ENCODE measurements at regions not wholly inside any gene's neighbourhood (a gene's known extent, or its start where the extent isn't known, plus 50 kb on each side); places are given as distances from the start of the nearest gene placed in this dataset.

DNA sequence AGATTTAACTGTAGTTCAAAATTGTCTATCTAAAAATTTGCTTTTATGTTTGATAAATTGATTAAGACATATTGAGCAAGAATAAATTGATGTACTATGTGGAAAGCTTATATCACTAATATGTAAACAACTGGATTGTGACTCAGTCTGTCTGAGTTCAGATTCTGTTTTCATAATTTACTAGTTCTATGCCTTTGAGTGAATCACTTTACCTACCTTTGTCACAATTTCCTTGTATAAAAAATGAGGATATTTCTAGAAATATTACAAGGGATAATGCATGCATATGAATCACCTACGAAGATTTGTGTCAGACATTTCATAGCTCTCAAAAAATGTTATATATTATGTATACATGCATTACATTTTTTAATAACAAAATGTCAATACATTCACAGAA lies 245.1 kb upstream of the ZWINT start:
- DNase-seq: no peak
- H3K9me3 ChIP-seq: peaks cover 0 to 15% (median 0%) of the 10 kb centered on the region in 4 donors
- no peak for TF ChIP-seq EP300 (IDR thresholded peaks at IDR 0.05)
- TF ChIP-seq POLR2AphosphoS5 (IDR thresholded peaks at IDR 0.05): no peak
- TF ChIP-seq POLR2A (IDR thresholded peaks at IDR 0.05): no peak
- TF ChIP-seq, protein P1, sequence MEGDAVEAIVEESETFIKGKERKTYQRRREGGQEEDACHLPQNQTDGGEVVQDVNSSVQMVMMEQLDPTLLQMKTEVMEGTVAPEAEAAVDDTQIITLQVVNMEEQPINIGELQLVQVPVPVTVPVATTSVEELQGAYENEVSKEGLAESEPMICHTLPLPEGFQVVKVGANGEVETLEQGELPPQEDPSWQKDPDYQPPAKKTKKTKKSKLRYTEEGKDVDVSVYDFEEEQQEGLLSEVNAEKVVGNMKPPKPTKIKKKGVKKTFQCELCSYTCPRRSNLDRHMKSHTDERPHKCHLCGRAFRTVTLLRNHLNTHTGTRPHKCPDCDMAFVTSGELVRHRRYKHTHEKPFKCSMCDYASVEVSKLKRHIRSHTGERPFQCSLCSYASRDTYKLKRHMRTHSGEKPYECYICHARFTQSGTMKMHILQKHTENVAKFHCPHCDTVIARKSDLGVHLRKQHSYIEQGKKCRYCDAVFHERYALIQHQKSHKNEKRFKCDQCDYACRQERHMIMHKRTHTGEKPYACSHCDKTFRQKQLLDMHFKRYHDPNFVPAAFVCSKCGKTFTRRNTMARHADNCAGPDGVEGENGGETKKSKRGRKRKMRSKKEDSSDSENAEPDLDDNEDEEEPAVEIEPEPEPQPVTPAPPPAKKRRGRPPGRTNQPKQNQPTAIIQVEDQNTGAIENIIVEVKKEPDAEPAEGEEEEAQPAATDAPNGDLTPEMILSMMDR (IDR thresholded peaks at IDR 0.05): no peak
- H3K4me1 ChIP-seq: no peaks in the 10 kb centered on the region
- H3K4me3 ChIP-seq: no peak overlapping the region
- intact Hi-C loops (cut with DNase I; ENCODE audit: low total_unique reads): no loop called here
- no peaks in the 10 kb centered on the region for H3K36me3 ChIP-seq
- H3K27me3 ChIP-seq: no peaks in the 10 kb centered on the region
- no peak overlapping the region for H3K27ac ChIP-seq
- WGBS, 5 donors: 54 to 65% (median 58%) methylated on average over 1 of the region's 1 CpG

GRCh38 chr10:56605051-56605450 lies 244.0 kb upstream of the ZWINT start:
- no peak overlapping the region for H3K27ac ChIP-seq
- intact Hi-C loops (cut with DNase I; ENCODE audit: low total_unique reads): no loop called here
- H3K4me1 ChIP-seq: no peaks in the 10 kb centered on the region
- H3K27me3 ChIP-seq: no peaks in the 10 kb centered on the region
- WGBS, 5 donors: 9 to 19% (median 14%) methylated on average over 8 of the region's 8 CpGs
- TF ChIP-seq POLR2A (IDR thresholded peaks at IDR 0.05) (no peak), POLR2AphosphoS5 (IDR thresholded peaks at IDR 0.05) (no peak), EP300 (IDR thresholded peaks at IDR 0.05) (no peak)
- TF ChIP-seq, protein P1 (IDR thresholded peaks at IDR 0.05): no peak
- no peak overlapping the region for H3K4me3 ChIP-seq
- H3K36me3 ChIP-seq: no peaks in the 10 kb centered on the region
- DNase-seq: peak in 1 of 2 donors; percentile 17
- H3K9me3 ChIP-seq: peaks cover 0 to 15% (median 0%) of the 10 kb centered on the region in 4 donors

DNA sequence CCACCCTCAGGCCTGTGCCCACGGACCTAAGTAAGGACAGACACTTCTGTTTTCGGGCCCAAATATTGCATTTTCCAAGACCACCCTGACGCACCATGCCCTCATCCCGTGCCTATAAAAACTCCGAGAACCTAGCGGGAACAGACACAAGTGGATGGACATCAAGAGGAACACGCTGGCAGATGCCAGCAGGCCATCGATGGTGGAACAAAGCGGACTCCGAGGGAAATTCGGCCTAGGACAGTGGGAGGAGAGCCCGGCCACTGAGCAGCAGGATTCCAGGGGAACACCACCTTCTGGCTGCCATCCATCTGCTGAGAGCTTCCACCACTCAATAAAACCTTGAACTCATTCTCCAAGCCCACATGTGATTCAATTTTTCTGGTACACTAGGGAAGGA lies 243.6 kb upstream of the ZWINT start:
- peaks cover 0 to 15% (median 0%) of the 10 kb centered on the region in 4 donors for H3K9me3 ChIP-seq
- no peaks in the 10 kb centered on the region for H3K36me3 ChIP-seq
- TF ChIP-seq, protein P1 (IDR thresholded peaks at IDR 0.05): no peak
- TF ChIP-seq POLR2AphosphoS5 (IDR thresholded peaks at IDR 0.05): no peak
- TF ChIP-seq POLR2A (IDR thresholded peaks at IDR 0.05): no peak
- no peak for TF ChIP-seq EP300 (IDR thresholded peaks at IDR 0.05)
- H3K4me3 ChIP-seq: no peak overlapping the region
- intact Hi-C loops (cut with DNase I; ENCODE audit: low total_unique reads): no loop called here
- no peak overlapping the region for H3K27ac ChIP-seq
- WGBS, 5 donors: 71 to 88% (median 82%) methylated on average over 12 of the region's 12 CpGs
- no peak for DNase-seq
- H3K4me1 ChIP-seq: no peaks in the 10 kb centered on the region
- no peaks in the 10 kb centered on the region for H3K27me3 ChIP-seq

GRCh38 chr10:56599201-56599600 lies 238.1 kb upstream of the ZWINT start:
- no peak for DNase-seq
- WGBS, 5 donors: 42 to 76% (median 58%) methylated on average over 2 of the region's 2 CpGs

More at GRCh38 chr10:56599201-56599600, 238.1 kb upstream of the ZWINT start:
- TF ChIP-seq POLR2AphosphoS5 (IDR thresholded peaks at IDR 0.05) (no peak), POLR2A (IDR thresholded peaks at IDR 0.05) (no peak), EP300 (IDR thresholded peaks at IDR 0.05) (no peak)
- TF ChIP-seq, protein P1 (IDR thresholded peaks at IDR 0.05): no peak
- no peak overlapping the region for H3K4me3 ChIP-seq
- intact Hi-C loops (cut with DNase I; ENCODE audit: low total_unique reads): no loop called here
- H3K27ac ChIP-seq: no peak overlapping the region
- no peaks in the 10 kb centered on the region for H3K27me3 ChIP-seq
- H3K4me1 ChIP-seq: no peaks in the 10 kb centered on the region
- H3K9me3 ChIP-seq: peaks cover 0 to 7% (median 0%) of the 10 kb centered on the region in 4 donors
- H3K36me3 ChIP-seq: no peaks in the 10 kb centered on the region

Data from stomach (tissue), 8 donors.